WTC11 (cell line): ENCODE measurements at regions not wholly inside any gene's neighbourhood (a gene's known extent, or its start where the extent isn't known, plus 50 kb on each side); places are given as distances from the start of the nearest gene placed in this dataset.

Source experiments
- ATAC-seq: fragments of 200-7000 bp; cut with Tn5 transposase; 2 replicates; pipeline ENCODE4 v1.10.0; 2021; ENCODE audit warnings: mild to moderate bottlenecking, moderate library complexity
- CTCF ChIA-PET: fragments of 300-600 bp; sonication (Branson Sonifier 250); formaldehyde crosslinking; loops from one replicate; lab custom pipeline; 2021; ENCODE audit warnings: antibody characterized with exemption; lab: Charles Lee
- POLR2A ChIA-PET: fragments of 350-600 bp; sonication (Branson Sonifier 250); formaldehyde crosslinking; loops from one replicate; lab custom pipeline; 2021; ENCODE audit warnings: antibody characterized with exemption; lab: Charles Lee
- DNase-seq: peaks from one replicate; pipeline ENCODE4 v3.0.0; 2021; ENCODE audit warnings: low spot score
- H3K27ac Mint-ChIP-seq: 2 replicates; pipeline ENCODE4 v1.8.0; 2021; ENCODE audit warnings: mixed read lengths
- H3K27me3 Mint-ChIP-seq: 2 replicates; pipeline ENCODE4 v1.8.0; 2021; ENCODE audit warnings: low read depth, mild to moderate bottlenecking, moderate library complexity, mixed read lengths
- H3K36me3 Mint-ChIP-seq: 2 replicates; pipeline ENCODE4 v1.8.0; 2021; ENCODE audit warnings: mixed read lengths
- H3K4me1 Mint-ChIP-seq: 2 replicates; pipeline ENCODE4 v1.8.0; 2022; ENCODE audit warnings: mixed read lengths
- H3K4me3 Mint-ChIP-seq: 2 replicates; pipeline ENCODE4 v1.8.0; 2021; ENCODE audit warnings: mild to moderate bottlenecking, moderate library complexity, mixed read lengths
- H3K9me3 Mint-ChIP-seq: 2 replicates; pipeline ENCODE4 v1.8.0; 2021; ENCODE audit warnings: mixed read lengths
- ARID4B ChIP-seq: sonication (generic); formaldehyde crosslinking; IDR thresholded peaks from 2 replicates; pipeline ENCODE4 v1.8.0; 2023; ENCODE audit warnings: missing genetic modification reagents, mild to moderate bottlenecking, borderline replicate concordance
- ATF2 ChIP-seq: sonication (generic); formaldehyde crosslinking; IDR thresholded peaks from 2 replicates; pipeline ENCODE4 v1.8.1; 2022; ENCODE audit warnings: low read depth, missing genetic modification reagents, borderline replicate concordance
- CDX4 ChIP-seq: fragments of 250-450 bp; sonication (Bioruptor Pico); IDR thresholded peaks from 2 replicates; pipeline ENCODE4 v1.9.0; 2021; ENCODE audit warnings: moderate library complexity, mild to moderate bottlenecking, inconsistent platforms, borderline replicate concordance
- CREM ChIP-seq: sonication (generic); formaldehyde crosslinking; IDR thresholded peaks from 2 replicates; pipeline ENCODE4 v1.8.1; 2022; ENCODE audit warnings: mild to moderate bottlenecking, missing genetic modification reagents, moderate library complexity
- E2F4 ChIP-seq: sonication (generic); formaldehyde crosslinking; IDR thresholded peaks from 2 replicates; pipeline ENCODE4 v1.8.1; 2022; ENCODE audit warnings: low read depth, mild to moderate bottlenecking, moderate library complexity, missing genetic modification reagents, borderline replicate concordance
- E2F5 ChIP-seq: sonication (generic); formaldehyde crosslinking; IDR thresholded peaks from 2 replicates; pipeline ENCODE4 v1.8.1; 2022; ENCODE audit warnings: mild to moderate bottlenecking, moderate library complexity, missing genetic modification reagents
- FOXJ3 ChIP-seq: sonication (generic); formaldehyde crosslinking; IDR thresholded peaks from 2 replicates; pipeline ENCODE4 v1.9.0; 2021; ENCODE audit warnings: missing genetic modification reagents, mild to moderate bottlenecking, borderline replicate concordance
- FOXP1 ChIP-seq: sonication (generic); formaldehyde crosslinking; IDR thresholded peaks from 2 replicates; pipeline ENCODE4 v1.8.0; 2022; ENCODE audit warnings: missing genetic modification reagents, mild to moderate bottlenecking, moderate library complexity, borderline replicate concordance
- FOXP4 ChIP-seq: sonication (generic); formaldehyde crosslinking; IDR thresholded peaks from 2 replicates; pipeline ENCODE4 v1.8.0; 2022; ENCODE audit warnings: mild to moderate bottlenecking, missing genetic modification reagents
- GABPB1 ChIP-seq: sonication (generic); formaldehyde crosslinking; IDR thresholded peaks from 2 replicates; pipeline ENCODE4 v1.8.1; 2023; ENCODE audit warnings: mild to moderate bottlenecking, missing genetic modification reagents
- GRHL2 ChIP-seq: fragments of 250-450 bp; sonication (Bioruptor Pico); IDR thresholded peaks from 2 replicates; pipeline ENCODE4 v1.8.0; 2022; ENCODE audit warnings: mild to moderate bottlenecking, moderate library complexity; ENCODE audit not compliant: insufficient replicate concordance, severe bottlenecking
- IRF2 ChIP-seq: sonication (generic); formaldehyde crosslinking; IDR thresholded peaks from 2 replicates; pipeline ENCODE4 v1.8.0; 2022; ENCODE audit warnings: low read depth, missing genetic modification reagents, borderline replicate concordance
- MYBL2 ChIP-seq: sonication (generic); formaldehyde crosslinking; IDR thresholded peaks from 2 replicates; pipeline ENCODE4 v1.8.1; 2023; ENCODE audit warnings: mild to moderate bottlenecking, moderate library complexity, missing genetic modification reagents
- OVOL2 ChIP-seq: fragments of 250-450 bp; sonication (Bioruptor Pico); IDR thresholded peaks from 2 replicates; pipeline ENCODE4 v1.9.0; 2021; ENCODE audit warnings: mild to moderate bottlenecking, borderline replicate concordance
- PRRX2 ChIP-seq: fragments of 250-450 bp; sonication (Bioruptor Pico); IDR thresholded peaks from 2 replicates; pipeline ENCODE4 v1.8.0; 2021; ENCODE audit warnings: mild to moderate bottlenecking
- TCF7 ChIP-seq: sonication (generic); formaldehyde crosslinking; IDR thresholded peaks from 2 replicates; pipeline ENCODE4 v1.8.0; 2022; ENCODE audit warnings: mild to moderate bottlenecking, low read depth, missing genetic modification reagents, moderate library complexity
- ZMAT4 ChIP-seq: fragments of 250-450 bp; sonication (Bioruptor Pico); IDR thresholded peaks from 2 replicates; pipeline ENCODE4 v1.9.0; 2021; ENCODE audit warnings: mild to moderate bottlenecking
- ZNF416 ChIP-seq: fragments of 250-450 bp; sonication (Bioruptor Pico); IDR thresholded peaks from 2 replicates; pipeline ENCODE4 v1.9.0; 2021; ENCODE audit warnings: mild to moderate bottlenecking, inconsistent platforms

- DNase-seq (no peak), ATAC-seq (no peak)
- H3K4me3 Mint-ChIP-seq = no peak overlapping the region
- POLR2A ChIA-PET = no interaction called here
- H3K9me3 Mint-ChIP-seq = no peaks in the 10 kb centered on the region
- H3K4me1 Mint-ChIP-seq = no peaks in the 10 kb centered on the region
- no peak overlapping the region for H3K27ac Mint-ChIP-seq
- H3K36me3 Mint-ChIP-seq = no peaks in the 10 kb centered on the region
- H3K27me3 Mint-ChIP-seq = no peaks in the 10 kb centered on the region; the same call in 1 of the 2 replicates
- TF ChIP-seq GABPB1 (CRISPR knock-in tag) = no peak
- no peak for TF ChIP-seq MYBL2 (CRISPR knock-in tag)
- no peak for TF ChIP-seq GRHL2
- TF ChIP-seq OVOL2 (CRISPR knock-in tag) = no peak
- no peak for TF ChIP-seq FOXJ3 (CRISPR knock-in tag)
- TF ChIP-seq FOXP1 (CRISPR knock-in tag) = no peak
- no peak for TF ChIP-seq ZNF416
- no peak for TF ChIP-seq ATF2
- no peak for TF ChIP-seq E2F4 (CRISPR knock-in tag)
- no peak for TF ChIP-seq CREM (CRISPR knock-in tag)
- no peak for TF ChIP-seq TCF7
- no peak for TF ChIP-seq CDX4 (CRISPR knock-in tag)
- no peak for TF ChIP-seq PRRX2 (CRISPR knock-in tag)
- no peak for TF ChIP-seq FOXP4 (CRISPR knock-in tag)
- no peak for TF ChIP-seq E2F5 (CRISPR knock-in tag)
- TF ChIP-seq IRF2 (CRISPR knock-in tag) = no peak
- TF ChIP-seq ARID4B (CRISPR knock-in tag) = no peak
- no peak for TF ChIP-seq ZMAT4
- CTCF ChIA-PET = interaction anchor here (1.0 kb wide), 1 partner anchor 10 kb away, joined by 3 read pairs; no protein-coding TSS in a partner anchor
Measured at GRCh38 chr3:194961571-194961970, 275.9 kb downstream of the FAM43A start.
